HG03342 (cell line): ENCODE measurements at regions not wholly inside any gene's neighbourhood (a gene's known extent, or its start where the extent isn't known, plus 50 kb on each side); places are given as distances from the start of the nearest gene placed in this dataset.

Experiments used
- ATAC-seq: cut with Tn5 transposase; IDR thresholded peaks from one replicate; pipeline ENCODE4 v1.9.1; 2021; ENCODE audit warnings: mild to moderate bottlenecking, moderate library complexity; ENCODE audit not compliant: unreplicated experiment

DNA sequence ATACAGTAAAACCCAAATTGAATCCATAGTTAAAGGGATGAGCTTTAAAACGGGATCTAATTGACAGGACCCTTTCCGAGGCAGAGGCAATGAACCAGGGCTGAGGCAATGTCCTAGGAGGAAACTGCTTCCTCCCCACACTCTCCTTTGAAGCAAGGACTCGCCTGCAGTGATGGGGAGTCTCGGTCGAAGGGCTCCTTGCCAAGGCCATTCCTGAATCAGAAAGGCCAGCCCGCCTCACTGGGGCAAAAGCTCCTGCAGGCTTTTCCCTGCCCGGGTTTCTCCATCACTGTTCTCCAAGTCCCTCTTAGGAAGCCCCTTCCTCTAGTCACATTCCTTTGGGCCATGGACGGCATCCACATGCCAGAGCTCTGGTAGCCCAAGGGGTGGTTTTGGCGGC lies 132.0 kb downstream of the RBFOX3 start:
- ATAC-seq = no peak

DNA sequence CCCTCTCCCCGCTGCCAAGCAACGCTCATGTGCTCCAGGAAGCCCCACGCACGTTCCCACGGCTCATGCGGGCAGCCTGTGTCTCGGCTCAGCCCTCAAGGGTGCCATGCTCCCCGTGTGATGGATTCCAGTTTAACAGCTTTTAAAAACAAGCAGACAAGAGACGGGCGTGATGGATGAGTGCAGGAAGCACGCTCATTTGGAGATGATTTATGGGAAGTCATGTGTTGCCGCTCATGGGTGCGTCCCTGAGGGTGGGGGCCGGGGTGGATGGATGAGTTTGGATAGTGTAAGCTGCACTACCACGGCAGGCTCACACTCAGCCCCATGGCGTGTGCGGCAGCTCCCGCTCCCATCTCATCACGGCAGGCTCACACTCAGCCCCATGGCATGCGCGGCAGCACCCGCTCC lies 132.8 kb downstream of the RBFOX3 start:
- ATAC-seq = no peak

DNA sequence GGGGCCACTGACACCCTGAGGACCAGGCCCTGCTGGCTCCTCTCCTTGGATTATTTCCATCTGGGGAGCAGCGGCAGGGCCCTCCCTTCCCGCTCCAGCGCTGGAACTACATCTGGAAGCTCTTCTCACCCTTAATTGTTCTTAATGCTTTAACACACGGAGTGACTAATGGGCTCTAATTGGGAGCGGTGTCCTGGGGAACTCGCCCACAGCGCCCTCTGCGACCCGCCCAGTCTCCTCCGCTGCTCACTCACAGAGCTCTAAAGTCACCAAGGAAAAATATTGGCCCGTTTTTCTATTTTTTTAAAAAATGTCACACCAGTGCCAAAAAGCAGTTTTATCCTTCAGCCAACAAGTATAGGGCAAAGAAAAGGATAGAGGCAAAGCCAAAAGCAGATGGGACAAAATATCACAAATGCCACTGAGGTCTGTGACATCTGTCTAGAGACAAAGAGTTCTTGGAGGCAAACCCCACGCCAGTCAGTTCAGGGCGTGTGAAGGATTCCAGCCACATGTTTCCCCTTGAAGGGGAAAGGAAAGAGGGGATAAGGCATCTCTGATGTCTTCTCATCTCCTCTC lies 134.7 kb downstream of the RBFOX3 start:
- no peak for ATAC-seq

DNA sequence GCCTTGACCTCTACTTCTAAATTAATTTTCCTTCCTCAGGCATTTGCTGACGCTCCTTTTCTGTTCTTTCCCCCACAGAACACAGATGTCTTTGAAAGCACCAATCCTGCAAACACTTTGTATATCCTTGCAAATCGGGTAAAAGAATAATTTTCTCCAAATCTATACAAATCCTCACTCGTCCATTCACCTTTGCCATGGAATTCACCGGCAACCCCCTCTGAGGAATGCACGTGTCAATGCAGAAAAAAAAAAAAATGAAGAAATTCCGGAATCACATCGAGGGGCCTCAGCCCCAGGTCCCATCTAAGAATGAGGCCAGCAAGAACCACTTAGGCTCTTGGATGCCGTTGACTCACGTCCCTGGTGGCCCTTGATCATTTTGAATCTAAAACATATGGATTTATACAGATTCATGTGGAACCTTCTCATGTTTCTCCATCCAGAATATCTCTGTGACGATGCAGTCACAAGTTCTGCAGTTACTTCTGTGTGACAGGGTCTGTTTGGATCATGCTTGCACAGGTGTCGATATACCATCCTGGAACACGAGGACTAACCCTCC lies 136.9 kb downstream of the RBFOX3 start:
- no peak for ATAC-seq

DNA sequence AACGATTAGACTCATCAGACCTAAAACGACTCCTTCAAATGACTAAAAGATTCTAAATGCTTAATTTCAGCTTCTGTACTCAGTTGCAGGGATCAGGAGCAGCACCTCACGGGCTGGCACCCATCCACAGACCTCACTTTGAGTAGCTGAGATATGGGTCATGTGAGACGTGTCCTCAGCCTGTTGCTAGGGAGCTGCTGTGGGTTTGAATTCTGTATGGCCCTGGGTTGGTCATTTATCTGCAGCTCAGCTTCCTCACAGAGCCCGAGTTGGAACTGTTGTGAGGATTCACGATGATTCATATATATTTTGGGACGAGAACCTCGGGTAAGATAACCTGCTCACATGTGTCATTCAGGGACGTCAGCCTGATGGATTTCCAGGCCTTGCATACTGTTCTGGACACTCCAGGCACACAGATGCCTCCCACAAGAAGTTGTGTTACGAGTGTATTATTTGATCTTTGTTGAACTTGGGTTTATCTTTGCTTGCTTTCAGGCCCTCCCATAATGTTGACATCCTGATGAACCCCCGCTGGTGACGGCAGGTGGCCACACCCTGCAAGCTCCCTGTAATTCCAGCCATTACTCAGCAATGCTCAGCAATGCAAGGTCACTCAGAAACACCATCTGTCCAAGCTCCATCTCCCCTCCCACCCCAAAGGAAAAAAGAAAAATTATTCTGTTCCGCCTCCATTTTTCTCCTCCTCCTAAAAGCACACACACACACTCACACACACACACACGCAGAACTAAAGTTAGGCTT lies 137.6 kb downstream of the RBFOX3 start:
- no peak for ATAC-seq

DNA sequence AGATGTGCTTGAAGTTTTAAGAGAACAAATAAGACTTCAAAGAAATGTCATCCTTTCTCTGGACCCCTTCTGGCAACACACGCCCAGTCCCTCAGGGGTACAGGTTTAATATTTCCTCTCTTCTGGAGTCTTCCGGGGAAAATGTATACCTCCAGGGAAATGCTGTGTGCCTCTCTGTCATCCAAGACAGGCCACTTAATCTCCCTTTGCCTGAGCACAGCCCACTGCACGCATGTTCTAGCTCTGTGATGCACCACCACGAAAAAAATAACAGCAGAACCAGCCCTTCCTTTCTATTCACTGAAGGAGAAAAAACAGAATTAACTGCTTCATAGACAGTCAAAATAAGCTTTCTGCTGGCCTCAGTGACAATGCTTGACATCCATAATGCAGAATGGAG lies 140.1 kb downstream of the RBFOX3 start:
- no peak for ATAC-seq

DNA sequence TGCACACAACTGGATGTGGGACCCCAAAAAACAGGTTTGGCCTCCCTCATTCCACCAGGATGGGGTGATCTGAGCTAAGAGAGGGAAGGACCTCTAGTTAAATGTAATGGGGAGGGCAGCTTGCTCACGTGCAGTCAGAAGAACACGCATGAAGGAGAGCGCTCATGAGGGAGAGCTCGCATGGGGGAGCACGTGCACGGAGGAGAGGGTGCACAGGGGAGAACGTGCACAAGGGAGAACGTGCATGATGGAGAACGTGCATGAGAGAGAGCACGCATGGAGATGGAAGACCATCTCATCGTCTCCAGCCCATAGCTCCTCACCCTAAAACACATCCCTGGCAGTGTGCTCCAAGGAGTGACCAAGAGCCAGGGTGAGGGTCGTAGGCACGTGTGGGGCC lies 141.2 kb downstream of the RBFOX3 start:
- ATAC-seq = no peak

DNA sequence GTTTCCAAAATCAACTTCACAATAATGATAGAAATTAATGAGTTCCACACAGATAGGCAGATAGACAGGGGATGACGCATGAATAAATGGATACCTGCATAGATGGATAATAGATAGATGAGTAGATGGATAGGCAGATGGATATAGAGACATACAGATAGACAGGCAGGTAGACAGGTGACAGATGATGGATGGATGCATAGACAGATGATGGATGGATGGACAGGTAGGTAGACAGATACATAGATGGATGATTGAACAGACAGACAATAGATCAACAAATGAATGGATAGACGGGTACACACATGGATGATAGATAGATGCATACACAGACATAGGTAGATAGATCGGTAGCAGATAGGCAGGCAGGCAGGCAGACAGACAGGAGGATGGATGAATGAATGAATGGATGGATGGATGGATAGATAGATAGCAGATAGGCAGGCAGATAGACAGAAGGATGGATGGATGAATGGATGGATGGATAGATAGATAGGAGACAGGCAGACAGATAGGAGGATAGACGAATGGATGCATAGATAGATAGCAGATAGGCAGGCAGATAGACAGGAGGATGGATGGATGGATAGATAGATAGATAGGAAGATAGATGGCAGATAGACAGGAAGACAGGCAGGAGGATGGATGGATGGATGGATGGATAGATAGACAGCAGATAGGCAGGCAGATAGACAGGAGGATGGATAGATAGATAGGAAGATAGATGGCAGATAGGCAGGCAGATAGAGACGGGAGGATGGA lies 142.5 kb downstream of the RBFOX3 start:
- ATAC-seq = no peak

DNA sequence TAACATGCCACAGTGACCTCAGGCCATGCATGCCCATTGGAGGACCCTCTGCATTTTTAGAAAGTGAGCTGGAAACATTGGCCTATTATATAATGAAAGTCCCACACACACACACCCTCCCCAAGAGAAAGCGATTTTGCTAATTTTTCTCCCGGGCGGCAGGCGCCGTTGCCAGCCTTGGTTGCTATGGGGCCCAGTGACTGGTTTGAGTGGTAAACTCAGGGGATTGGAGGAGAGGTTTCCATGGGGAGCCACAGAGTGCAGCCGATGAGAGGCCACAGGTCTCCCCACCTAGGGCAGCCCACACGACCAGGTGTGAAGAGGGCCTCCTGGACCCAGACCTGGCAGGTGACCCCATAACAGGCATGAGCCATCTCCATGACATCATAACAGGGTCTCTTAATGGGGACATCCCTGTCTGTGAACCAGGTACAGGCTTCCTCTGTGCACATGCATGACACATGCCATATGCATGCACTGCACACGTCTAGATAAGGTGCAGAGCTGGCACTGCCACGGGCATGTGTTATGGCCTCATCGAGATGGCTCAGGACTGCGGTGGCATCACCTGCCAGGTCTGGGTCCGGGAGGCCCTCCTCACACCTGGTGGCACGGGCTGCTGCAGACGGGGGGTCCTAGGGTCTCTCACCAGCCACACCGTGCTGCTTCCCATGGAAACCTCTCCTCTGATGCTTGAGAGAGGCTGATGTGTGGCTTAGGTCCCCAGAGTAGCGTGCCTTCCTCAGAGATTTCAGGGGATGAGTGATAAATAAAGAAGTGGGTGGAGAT lies 144.1 kb downstream of the RBFOX3 start:
- no peak for ATAC-seq

DNA sequence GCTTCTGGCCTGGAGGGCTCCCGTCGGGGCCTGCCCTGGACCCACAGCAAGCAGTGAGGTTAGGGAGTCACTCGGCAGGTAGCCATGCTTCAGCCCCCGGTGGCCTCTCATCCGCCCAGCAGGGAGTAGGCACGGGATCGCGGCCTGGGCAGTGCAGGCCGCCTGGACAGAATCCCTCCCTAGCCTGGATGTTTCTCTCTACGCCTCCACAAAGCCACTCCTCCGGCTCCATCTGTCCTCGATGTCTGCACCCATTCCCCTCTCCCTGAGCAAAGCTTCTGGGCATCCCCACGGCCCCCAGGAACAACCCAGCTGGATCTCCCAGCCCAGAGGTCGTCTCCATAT lies 145.2 kb downstream of the RBFOX3 start:
- no peak for ATAC-seq

DNA sequence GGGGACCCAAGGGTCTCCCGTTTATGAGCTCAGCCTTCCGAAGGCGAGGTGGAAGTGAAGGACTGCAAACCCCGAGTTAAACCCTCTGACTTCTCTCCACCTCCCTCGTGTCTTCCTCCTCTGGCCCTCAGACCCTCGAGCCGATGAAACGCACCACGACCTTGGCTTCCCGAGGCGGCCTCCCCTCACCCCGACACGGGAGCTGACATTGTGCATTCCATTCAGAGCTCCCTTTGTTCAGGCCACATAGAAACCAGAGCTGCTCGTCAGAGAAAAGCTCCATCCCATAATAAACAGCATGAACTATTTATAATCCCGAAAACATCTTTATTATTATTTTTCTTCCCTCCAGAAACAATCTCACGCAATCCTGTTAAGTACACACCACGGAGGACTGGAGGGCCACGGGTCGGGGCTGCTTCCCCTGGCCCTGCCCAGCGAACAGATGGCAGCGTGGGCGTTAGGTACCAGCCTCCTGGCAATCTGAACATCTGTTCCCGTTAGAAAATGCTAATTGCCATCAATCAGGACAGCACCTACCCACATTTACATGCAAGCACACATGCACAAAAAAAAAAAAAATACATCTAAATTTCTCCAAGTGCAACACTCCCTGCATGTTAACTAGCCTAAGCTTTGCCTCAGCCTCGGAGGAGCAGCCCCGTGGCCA lies 145.7 kb downstream of the RBFOX3 start:
- ATAC-seq = no peak

DNA sequence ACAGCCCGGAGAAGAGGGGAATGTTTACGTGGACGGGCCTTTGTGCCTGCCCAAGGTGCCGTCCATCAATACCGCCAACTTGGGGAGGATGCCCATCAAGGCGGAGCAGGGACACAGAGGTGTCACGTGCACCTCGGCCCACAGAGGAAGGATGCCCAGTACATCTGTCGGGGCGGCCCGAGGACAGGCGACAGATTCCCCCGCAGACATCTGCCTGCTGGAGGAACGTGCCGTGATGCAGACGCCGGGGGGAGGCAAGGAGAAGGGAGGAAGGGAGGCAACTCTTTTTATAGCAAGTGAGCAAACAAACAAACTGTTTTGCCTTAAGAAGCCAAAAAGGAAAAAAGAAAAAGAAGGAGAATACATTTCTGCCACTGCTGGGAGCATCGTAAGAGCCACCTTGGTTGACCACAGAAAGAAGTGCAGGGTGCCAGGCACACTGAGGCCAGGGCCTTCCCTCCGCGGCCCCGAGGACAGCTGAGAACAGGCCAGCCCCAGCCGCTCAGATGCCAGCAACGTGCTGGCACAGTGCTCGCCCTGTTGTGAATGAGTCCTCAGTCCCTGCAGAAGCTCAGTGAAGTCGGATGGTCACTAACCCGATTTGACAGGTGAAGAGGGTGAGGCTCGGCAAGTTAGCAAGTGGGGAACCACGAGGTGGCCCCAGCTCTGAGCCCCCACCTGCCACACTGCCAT lies 146.4 kb downstream of the RBFOX3 start:
- no peak for ATAC-seq

DNA sequence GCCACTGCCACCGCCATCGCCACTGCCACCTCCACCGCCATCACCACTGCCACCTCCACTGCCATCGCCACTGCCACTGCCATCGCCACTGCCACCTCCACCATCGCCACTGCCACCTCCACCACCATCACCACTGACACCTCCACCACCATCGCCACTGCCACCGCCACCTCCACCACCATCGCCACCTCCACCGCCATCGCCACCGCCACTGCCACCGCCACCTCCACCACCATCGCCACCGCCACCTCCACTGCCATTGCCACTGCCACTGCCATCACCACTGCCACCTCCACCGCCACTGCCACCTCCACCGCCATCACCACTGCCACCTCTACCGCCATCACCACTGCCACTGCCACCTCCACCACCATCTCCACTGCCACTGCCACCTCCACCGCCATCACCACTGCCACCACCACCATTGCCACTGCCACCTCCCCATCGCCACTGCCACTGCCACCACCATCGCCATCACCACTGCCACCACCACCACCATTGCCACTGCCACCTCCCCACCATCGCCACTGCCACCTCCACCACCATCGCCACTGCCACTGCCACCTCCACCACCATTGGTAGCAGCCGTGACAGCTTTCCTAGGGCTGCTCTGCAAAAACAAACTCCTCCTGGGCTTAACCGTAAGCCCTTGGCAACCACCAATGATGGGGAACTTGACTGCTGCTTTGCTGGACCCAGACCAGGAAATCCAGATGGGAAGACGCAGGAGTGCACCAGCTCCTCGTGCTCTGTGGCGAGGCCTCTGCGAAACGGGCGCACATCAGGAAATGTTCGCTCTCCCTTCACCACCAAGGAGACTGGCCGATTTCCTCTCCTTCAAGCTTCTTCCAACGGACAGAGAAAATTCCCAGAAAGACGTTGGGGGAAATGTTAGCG lies 147.2 kb downstream of the RBFOX3 start:
- no peak for ATAC-seq

DNA sequence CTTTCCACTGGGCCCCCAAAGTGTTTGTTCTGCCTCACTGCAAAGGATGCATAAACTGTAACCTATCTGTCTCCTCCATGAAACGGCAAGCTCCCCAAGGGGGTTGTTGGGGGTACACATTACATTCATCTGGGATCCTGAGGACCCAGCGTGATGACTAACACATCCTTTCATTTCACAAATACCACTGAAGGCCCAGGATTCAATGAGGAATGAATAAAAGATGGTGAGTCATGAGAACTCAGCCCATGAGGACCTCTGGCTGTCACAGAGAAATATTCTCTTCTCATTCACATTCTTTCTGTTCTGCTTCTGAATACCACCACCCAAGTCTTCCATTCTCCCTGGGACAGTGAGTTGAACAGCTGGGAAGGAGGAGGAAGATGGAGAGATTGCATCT lies 149.8 kb downstream of the RBFOX3 start:
- no peak for ATAC-seq

DNA sequence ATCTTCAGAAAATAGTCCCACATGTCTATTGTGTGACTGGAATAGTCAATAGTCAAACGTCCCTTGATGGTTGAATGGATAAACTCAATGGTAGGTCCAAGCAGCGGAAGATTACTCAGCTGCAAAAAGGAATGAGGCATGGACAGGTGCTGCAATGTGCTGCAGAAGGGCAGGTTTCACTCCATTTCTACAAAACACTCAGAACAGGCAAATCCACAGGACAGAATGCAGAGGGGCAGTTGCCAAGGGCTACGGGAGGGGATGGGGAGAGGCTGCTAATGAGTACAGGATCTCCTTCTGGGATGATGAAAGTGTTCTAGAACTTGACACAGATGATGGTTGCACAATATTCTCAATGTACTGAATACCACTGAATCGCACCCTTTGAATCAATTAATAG lies 151.0 kb downstream of the RBFOX3 start:
- no peak for ATAC-seq

DNA sequence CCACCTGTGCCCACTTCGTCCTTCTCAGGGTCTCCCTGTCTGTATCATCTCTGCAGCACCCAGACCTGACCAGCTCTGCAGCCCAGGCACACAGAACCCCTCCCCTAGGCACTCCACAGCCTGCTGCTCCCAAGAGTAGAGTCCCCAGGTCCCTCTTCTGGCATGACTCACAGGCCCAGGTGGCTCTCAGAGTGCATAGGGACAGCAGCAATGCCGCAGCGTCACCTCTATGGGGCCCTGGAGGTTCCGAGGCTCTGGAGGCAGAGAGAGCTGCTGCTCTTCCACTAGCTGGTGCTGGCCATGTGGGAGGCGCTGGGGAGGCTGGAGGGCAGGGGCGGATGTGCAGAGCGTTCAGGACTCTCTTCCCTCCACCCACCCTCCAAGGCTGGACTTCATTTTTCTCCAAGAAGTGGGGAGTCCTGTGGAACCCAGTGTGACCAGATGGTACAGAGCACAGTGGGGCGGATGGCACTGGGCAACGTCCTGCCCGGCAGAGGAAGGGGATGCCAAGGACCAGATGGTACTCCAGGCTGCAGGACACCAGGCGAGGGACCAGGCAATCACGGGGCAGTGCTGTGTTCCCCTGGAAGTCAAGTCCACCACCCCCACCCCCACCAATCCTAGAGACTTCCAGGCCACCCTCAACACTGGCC lies 151.7 kb downstream of the RBFOX3 start:
- no peak for ATAC-seq

DNA sequence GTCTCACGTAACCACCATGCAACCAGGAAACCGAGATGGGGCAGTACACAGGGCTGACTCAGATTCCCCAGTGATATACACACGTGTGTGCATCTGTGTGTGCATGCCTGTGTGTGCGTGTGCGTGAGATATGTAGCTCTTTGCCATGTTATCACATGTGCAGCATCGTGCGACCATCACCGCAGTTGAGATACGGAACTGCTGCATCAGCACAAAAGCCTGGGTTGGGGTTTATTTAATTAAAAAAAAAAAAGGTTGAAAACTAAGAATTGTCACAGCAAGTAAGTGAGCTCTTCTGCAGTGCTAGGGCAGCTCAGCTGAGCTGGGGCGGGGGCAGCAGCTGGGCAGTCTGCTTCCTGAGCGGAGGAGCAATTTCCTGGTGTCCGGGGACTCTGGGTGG lies 152.5 kb downstream of the RBFOX3 start:
- no peak for ATAC-seq

DNA sequence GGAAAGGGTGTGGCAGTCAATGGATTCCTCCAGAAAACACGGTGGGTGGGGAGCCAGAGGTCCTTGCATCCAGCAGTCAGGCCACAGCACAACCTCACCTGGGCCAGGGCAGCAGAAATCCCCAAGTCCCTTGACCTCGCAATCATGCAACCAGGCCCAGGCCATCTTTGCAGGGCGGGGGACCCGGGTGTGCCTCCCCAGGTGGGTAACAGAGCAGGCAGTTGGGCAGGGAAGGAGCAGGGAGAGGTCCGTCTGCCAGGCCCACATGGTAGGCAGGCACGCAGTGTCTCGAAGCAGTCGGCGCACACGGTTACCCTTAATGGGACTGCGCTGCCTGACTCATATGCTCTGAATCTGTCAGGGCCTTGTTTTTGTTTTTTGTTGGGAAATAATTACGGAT lies 153.0 kb downstream of the RBFOX3 start:
- no peak for ATAC-seq

DNA sequence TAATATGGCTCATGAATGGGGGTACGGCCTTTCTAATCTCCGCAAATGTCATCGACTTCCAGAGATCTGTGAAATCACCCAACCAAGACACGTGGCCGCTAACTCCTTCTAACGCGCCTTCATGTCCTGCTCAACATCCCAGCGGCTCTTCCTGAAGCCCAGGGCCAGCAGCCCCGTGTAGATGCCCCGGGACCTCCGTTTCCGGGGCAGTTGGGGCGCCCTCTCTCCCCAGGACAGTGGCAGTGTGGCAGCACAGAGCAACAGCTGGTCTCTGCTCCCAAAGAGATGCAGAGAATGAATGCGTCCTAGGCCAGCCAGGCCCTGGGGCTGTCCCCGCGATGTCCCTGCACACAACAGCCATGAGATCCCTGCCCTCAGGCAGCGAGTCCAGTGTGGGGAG lies 153.5 kb downstream of the RBFOX3 start:
- ATAC-seq = no peak
